CD14-positive monocyte (primary cell): ENCODE measurements at regions not wholly inside any gene's neighbourhood (a gene's known extent, or its start where the extent isn't known, plus 50 kb on each side); places are given as distances from the start of the nearest gene placed in this dataset.
"Not testable (repeated sequence)": the region's sequence is repeated elsewhere in the genome, so short reads cannot be mapped to it uniquely, and the experiment has no call there.

Experiments
- DNase-seq, 3 donors: peaks; one replicate each; pipeline ENCODE4 v3.0.0-alpha.2; 2011 to 2022
- H2AFZ ChIP-seq: 2 replicates; pipeline ENCODE4 v1.6.0; 2012; ENCODE audit warnings: mild to moderate bottlenecking, low read depth, low read length, inconsistent platforms; ENCODE audit not compliant: insufficient read depth, poor library complexity, severe bottlenecking
- H3K27ac ChIP-seq, 2 donors: 1 replicate in 1 of 2; 2 replicates in 1 of 2; pipeline ENCODE4 v1.5.1; 2012 to 2013; ENCODE audit warnings: low read length in 2 of 2, control low read depth in 1 of 2, inconsistent platforms in 1 of 2, low read depth in 1 of 2, mild to moderate bottlenecking in 1 of 2
- H3K27me3 ChIP-seq, 2 donors: one replicate each; pipeline versions ENCODE4 v1.6.0 to v1.6.1; 2011 to 2013; ENCODE audit warnings: low read length in 2 of 2; ENCODE audit not compliant: control insufficient read depth in 2 of 2, insufficient read depth in 2 of 2
- H3K36me3 ChIP-seq, 2 donors: replicated peaks in 1 of 2; 1 replicate in 1 of 2; 2 replicates in 1 of 2; pipeline versions ENCODE4 v1.5.1 to v1.6.1; 2012 to 2013; ENCODE audit warnings: low read length in 2 of 2, control low read depth in 1 of 2, inconsistent platforms in 1 of 2, mild to moderate bottlenecking in 1 of 2; ENCODE audit not compliant: insufficient read depth in 2 of 2, control insufficient read depth in 1 of 2
- H3K4me1 ChIP-seq, 2 donors: 1 replicate in 1 of 2; 2 replicates in 1 of 2; pipeline versions ENCODE4 v1.5.1 to v1.6.1; 2012 to 2013; ENCODE audit warnings: low read length in 2 of 2, control low read depth in 1 of 2, inconsistent platforms in 1 of 2, mild to moderate bottlenecking in 1 of 2, moderate library complexity in 1 of 2; ENCODE audit not compliant: insufficient read depth in 2 of 2, control insufficient read depth in 1 of 2
- H3K4me2 ChIP-seq: replicated peaks from 2 replicates; pipeline ENCODE3; 2012; ENCODE audit warnings: low read length, moderate library complexity, mild to moderate bottlenecking; ENCODE audit not compliant: poor library complexity, severe bottlenecking; ENCODE audit errors: extremely low read depth
- H3K4me3 ChIP-seq, 3 experiments: fragments of 200-600 bp in 1 of 3; sonication (generic) in 1 of 3; replicated peaks in 1 of 3; 1 replicate in 2 of 3; 2 replicates in 1 of 3; pipeline ENCODE4 v1.5.1; 2011 to 2013; ENCODE audit warnings: low read length in 3 of 3, mild to moderate bottlenecking in 3 of 3, control low read depth in 2 of 3, low read depth in 2 of 3, inconsistent platforms in 1 of 3, moderate library complexity in 1 of 3
- H3K79me2 ChIP-seq: 2 replicates; pipeline ENCODE4 v1.6.0; 2012; ENCODE audit warnings: mild to moderate bottlenecking, control low read depth, inconsistent platforms, low read length, moderate library complexity; ENCODE audit not compliant: insufficient read depth
- H3K9ac ChIP-seq: 2 replicates; pipeline ENCODE4 v1.6.0; 2017; ENCODE audit warnings: low read length, mild to moderate bottlenecking; ENCODE audit not compliant: insufficient read depth, poor library complexity, severe bottlenecking
- H3K9me3 ChIP-seq, 2 donors: replicated peaks in 1 of 2; 1 replicate in 1 of 2; 2 replicates in 1 of 2; pipeline versions ENCODE4 v1.5.1 to v1.6.1; 2012 to 2013; ENCODE audit warnings: low read length in 2 of 2, control low read depth in 1 of 2; ENCODE audit not compliant: control insufficient read depth in 1 of 2, insufficient read depth in 1 of 2
- H4K20me1 ChIP-seq: 2 replicates; pipeline ENCODE4 v1.6.0; 2012; ENCODE audit warnings: mild to moderate bottlenecking, low read length, control low read depth, moderate library complexity; ENCODE audit not compliant: insufficient read depth
- H3K27ac Mint-ChIP-seq, 7 donors: one replicate each; pipeline ENCODE4 v1.8.0; 2020; ENCODE audit warnings: mild to moderate bottlenecking in 7 of 7, mixed read lengths in 7 of 7, moderate library complexity in 6 of 7, inconsistent platforms in 2 of 7
- H3K27me3 Mint-ChIP-seq, 3 donors: one replicate each; pipeline ENCODE4 v1.8.0; 2021 to 2022; ENCODE audit warnings: low read depth in 3 of 3, mild to moderate bottlenecking in 3 of 3, mixed read lengths in 3 of 3, moderate library complexity in 3 of 3, inconsistent platforms in 1 of 3
- H3K36me3 Mint-ChIP-seq, 2 donors: one replicate each; pipeline ENCODE4 v1.8.0; 2020; ENCODE audit warnings: mixed read lengths in 2 of 2, inconsistent platforms in 1 of 2, mild to moderate bottlenecking in 1 of 2
- H3K4me1 Mint-ChIP-seq: one replicate; pipeline ENCODE4 v1.8.0; 2020; ENCODE audit warnings: mild to moderate bottlenecking, mixed read lengths
- H3K4me3 Mint-ChIP-seq, 2 donors: one replicate each; pipeline ENCODE4 v1.8.0; 2020; ENCODE audit warnings: mild to moderate bottlenecking in 2 of 2, mixed read lengths in 2 of 2, moderate library complexity in 1 of 2
- H3K9me3 Mint-ChIP-seq, 7 donors: one replicate each; pipeline ENCODE4 v1.8.0; 2020 to 2022; ENCODE audit warnings: mixed read lengths in 7 of 7, mild to moderate bottlenecking in 6 of 7, moderate library complexity in 6 of 7, inconsistent platforms in 2 of 7
- CTCF ChIP-seq: fragments of 200-600 bp; IDR thresholded peaks from one replicate; pipeline ENCODE4 v1.8.0; 2022; ENCODE audit warnings: antibody characterized with exemption, mild to moderate bottlenecking
- whole genome bisulfite sequencing: methylation state at CpG from one replicate; pipeline ENCODE4 v1.1.5; 2013; ENCODE audit warnings: missing lambda C conversion rate; ENCODE audit not compliant: insufficient coverage; 5-methylcytosine and 5-hydroxymethylcytosine counted together
- intact Hi-C, 2 donors: fragments of 100-400 bp; cut with micrococcal nuclease; formaldehyde crosslinking; loops; one replicate each; pipeline versions ENCODE4 v1.15.0 to v1.15.1; 2023

GRCh38 chr13:50230662-50230978, 215.4 kb downstream of the KCNRG start:
- peaks cover 50% of the 10 kb centered on the region for H3K4me1 Mint-ChIP-seq
- H2AFZ ChIP-seq: no peak overlapping the region

GRCh38 chr13:50233574-50233973, 218.3 kb downstream of the KCNRG start:
- H3K27me3 Mint-ChIP-seq, intact Hi-C loops, H2AFZ ChIP-seq, H4K20me1 ChIP-seq, DNase-seq, H3K79me2 ChIP-seq, H3K36me3 Mint-ChIP-seq, H3K9me3 ChIP-seq, H3K36me3 ChIP-seq, H3K9ac ChIP-seq, H3K4me3 ChIP-seq, H3K4me2 ChIP-seq, H3K27ac Mint-ChIP-seq, H3K27me3 ChIP-seq, H3K4me3 Mint-ChIP-seq, H3K27ac ChIP-seq: not testable (repeated sequence)
- H3K9me3 Mint-ChIP-seq: peaks cover 7 to 19% (median 14%) of the 10 kb centered on the region in 7 donors
- H3K4me1 ChIP-seq: peaks cover 25 to 26% of the 10 kb centered on the region in 2 donors
- WGBS: 93% methylated on average over 3 of the region's 5 CpGs
- H3K4me1 Mint-ChIP-seq: peaks cover 38% of the 10 kb centered on the region

More at GRCh38 chr13:50230662-50230978, 215.4 kb downstream of the KCNRG start:
- Mint-ChIP-seq H3K9me3 (peaks cover 9 to 20% (median 14%) of the 10 kb centered on the region in 7 donors), H3K27me3 (no peaks in the 10 kb centered on the region), H3K36me3 (peaks cover 6 to 12% of the 10 kb centered on the region in 2 donors), H3K27ac (peak overlapping the region; percentile 84 to 97 (median 93)), H3K4me3 (no peak overlapping the region)
- Histone ChIP-seq H3K27ac (peak overlapping the region in 1 of 2 donors; percentile 85), H3K36me3 (no peaks in the 10 kb centered on the region), H4K20me1 (no peaks in the 10 kb centered on the region), H3K9ac (no peak overlapping the region), H3K79me2 (no peaks in the 10 kb centered on the region), H3K4me3 (peak overlapping the region in 1 of 3 experiments; percentile 59), H3K9me3 (peaks cover 0 to 8% of the 10 kb centered on the region in 2 donors), H3K27me3 (no peaks in the 10 kb centered on the region), H3K4me1 (peaks cover 33 to 36% of the 10 kb centered on the region in 2 donors), H3K4me2 (peak overlapping the region; percentile 65)
- no peak for DNase-seq
- WGBS: 83% methylated on average over 1 of the region's 2 CpGs
- no peak for TF ChIP-seq CTCF
- intact Hi-C loops: no loop called here
